Amygdala (tissue), 56 donors: ENCODE measurements at regions not wholly inside any gene's neighbourhood (a gene's known extent, or its start where the extent isn't known, plus 50 kb on each side); places are given as distances from the start of the nearest gene placed in this dataset.

Experiments
- DNase-seq, 56 donors: peaks; one replicate each; lab custom pipeline; 2025; lab: John Stamatoyannopoulos, UW

- DNase-seq: no peak
Observed at GRCh38 chr17:36727052-36727451, 125.7 kb downstream of the MRM1 start.

GRCh38 chr17:36727577-36727976 is 126.2 kb downstream of the MRM1 start:
- DNase-seq: no peak

DNA sequence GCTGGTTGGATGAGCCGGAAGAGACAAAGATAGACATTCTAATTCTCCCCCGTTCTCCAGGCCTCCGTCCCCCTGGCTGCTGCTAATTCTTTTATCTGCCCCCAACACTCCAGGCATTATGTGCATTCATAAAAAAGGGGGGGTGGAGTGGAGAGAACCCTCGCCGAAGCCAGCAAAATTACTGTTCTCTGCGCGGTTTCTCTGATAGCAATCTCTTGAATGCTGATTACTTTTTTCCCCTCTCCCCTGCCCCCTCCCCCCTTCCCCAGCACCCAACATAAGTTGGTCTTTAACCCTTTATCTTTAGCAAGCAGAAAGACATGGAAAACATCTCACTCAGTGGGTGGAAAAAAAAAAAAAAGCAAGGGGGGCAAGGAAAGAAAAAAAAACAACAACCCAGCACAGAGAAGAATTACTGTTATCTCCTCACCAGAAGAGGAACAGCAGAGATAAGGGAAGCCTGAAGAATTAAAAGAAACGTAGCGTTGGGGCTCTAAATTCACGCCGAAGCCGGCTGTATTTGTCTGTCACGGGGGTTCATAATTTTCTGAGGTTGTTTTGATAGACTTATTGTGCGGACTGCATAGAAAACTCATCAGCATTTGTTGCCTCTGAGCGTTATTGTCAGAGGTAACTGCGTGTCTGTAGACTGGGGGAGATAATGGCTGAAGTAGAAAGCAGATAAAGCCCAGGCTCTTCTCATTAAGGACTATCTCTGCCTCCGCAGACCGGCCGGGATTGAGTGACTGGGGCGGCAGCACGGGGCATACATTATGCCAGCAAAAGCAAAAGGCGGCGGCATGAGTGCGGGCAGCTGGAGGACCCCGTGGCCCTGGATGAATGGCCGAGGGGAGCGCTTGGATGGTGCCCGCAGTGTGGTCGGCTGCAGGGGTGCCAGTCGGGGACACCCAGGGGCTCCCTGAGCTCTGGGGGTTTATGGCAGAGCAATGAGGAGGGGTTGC is 126.9 kb downstream of the MRM1 start:
- DNase-seq: peak in 1 of 56 donors; percentile 2

DNA sequence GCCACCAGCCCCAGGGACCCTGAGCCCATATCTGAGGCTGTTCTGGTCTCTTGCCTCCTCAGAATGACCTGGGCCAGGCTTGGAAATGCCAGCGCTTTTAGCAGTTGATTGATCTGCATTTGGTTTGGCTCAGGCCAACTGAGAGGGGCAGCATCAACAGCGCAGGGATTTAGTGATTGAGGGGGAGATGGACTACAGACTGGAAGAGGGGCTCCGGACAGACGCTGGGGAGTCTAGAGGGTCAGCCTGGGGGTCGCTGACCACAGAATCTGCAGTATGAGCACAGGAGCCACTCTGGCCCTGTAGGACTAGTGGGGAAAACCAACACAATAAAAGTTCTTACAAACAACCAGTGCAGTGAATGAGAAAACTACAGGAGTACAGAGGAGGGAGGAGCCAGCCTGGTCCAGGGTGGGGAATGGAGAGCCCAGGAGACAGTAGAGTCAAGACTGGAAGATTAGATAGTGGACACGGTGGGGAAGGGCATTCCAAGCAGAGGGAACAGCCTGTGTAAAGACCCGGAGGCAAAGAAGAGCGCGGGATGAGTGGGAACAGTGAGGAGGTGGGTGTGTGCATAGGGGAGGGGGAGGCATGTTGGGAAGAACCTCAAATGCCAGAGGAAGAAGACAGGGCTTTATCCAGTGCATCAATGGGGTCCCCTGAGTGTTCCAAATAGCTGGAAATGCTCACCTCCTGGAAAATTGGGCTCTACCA is 128.9 kb downstream of the MRM1 start:
- no peak for DNase-seq

- no peak for DNase-seq
Observed at GRCh38 chr17:36730857-36731490, 129.6 kb downstream of the MRM1 start.

GRCh38 chr17:36731811-36732210 is 130.4 kb downstream of the MRM1 start:
- peak in 1 of 56 donors; percentile 7 for DNase-seq

- no peak for DNase-seq
Observed at GRCh38 chr17:36732351-36732750, 131.0 kb downstream of the MRM1 start.

DNA sequence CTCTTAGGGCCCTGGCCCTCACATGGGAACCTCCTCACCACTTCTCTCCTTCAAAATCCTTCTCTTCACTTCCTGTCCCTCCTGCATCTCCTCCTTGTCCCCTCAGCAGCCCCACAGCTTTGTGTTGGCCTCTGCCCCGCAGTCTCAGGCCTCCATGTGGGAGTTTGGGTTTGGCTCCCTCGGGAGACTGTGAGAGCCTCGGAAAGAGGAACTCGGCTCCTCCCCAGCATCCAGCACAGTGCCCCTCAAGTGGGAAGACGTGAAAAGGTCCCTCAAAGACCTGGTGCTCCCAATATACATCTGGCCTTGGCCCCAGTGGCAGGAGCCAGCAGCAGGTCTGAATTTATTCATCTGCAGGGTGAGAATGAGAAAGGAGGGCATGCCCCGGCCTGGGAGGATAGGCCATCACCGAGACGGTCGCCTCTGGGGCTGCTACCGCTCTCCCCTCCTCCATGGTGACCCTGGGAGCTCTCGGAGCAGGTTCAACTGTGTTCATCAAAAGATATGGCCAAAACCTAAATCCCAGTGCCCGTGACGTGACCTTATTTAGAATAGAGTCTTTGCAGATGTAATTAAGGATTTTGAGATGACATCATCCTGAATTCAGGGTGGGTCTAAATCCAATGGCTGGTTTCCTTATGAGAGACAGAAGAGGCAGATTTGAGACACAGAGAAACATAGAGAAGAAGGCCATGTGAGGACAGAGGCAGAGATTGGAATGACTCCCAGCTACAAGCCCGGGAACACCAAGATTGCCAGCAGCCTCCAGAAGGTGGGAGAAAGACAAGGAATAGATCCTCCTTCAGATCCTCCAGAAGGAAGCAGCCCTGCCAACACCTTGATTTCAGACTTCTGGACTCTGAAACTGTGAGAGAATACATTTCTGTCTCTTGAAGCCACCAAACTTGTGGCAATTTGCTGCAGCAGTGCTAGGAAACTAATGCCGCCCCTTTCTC is 135.1 kb downstream of the MRM1 start:
- peak in 11 of 56 donors; percentile 4 to 28 (median 12) for DNase-seq

DNA sequence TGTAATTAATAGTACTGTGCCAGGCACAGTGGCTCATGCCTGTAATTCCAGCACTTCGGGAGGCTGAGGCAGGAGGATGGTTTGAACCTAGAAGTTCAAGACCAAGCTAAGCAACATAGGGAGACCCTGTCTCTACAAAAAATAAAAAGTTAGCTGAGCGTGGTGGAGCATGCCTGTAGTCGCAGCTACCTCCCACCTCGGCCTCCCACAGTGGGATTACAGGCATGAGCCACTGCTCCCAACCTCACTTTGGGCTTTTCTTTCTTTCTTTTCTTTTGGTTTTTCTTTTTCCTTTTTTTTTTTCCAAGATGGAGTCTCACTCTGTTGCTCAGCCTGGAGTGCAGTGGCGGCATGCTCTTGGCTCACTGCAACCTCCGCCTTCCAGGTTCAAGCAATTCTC is 137.8 kb downstream of the MRM1 start:
- no peak for DNase-seq

DNA sequence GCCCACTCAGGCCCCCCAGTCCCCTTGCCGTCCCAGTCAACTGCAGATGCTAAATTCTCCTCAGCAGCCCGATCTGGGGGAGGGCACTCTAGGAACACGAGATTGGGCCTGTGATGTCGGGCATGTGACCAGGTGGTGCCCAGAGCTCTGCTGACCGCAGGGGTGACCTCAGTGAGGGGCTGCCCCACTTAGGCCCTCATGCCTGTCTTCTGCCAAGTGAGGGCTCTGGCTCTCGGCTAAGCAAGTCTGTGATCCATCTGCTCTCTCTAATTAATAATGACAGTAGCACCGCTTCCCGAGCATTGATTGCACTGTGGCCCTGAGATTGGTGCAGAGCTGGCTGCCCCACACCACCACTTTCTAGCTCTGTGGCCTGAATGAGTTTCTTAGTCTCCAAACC is 138.8 kb downstream of the MRM1 start:
- DNase-seq: no peak

DNA sequence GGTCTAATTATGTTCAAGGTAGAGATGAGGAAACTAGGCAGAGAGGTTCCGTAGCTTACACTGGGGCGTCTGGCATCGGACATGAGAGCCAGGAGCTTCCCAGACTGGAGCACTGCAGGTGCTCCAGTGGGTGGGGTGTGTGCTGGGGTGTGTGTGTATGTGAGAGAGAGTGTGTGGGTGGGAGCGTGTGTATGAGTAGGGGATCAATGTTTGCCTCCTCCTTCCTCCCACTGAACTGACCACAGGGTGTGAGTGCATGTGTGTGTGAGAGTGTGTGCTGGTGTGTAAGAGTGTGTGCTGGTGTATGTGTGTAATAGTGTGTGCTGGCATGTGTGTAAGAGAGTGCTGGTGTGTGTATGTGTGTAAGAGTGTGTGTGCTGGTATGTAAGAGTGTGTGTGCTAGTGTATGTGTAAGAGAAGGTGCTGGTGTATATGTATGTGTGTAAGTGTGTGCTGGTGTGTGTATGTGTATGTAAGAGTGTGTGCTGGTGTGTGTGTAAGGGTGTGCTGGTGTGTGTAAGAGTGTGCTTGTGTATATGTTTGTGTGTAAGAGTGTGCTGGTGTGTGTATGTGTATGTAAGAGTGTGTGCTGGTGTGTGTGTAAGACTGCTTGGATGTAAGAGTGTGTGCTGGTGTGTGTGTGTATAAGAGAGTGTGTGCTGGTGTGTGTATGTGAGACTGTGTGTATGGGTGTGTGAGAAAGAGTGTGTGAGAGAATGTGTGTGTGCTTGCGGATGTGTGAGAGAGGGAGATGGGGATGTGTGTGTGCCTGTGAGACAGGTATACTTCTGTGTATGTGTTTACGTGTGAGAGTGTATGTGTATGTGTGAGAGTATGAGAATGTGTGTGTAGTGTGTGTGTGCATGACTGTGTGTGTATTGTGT is 139.9 kb downstream of the MRM1 start:
- DNase-seq: no peak

DNA sequence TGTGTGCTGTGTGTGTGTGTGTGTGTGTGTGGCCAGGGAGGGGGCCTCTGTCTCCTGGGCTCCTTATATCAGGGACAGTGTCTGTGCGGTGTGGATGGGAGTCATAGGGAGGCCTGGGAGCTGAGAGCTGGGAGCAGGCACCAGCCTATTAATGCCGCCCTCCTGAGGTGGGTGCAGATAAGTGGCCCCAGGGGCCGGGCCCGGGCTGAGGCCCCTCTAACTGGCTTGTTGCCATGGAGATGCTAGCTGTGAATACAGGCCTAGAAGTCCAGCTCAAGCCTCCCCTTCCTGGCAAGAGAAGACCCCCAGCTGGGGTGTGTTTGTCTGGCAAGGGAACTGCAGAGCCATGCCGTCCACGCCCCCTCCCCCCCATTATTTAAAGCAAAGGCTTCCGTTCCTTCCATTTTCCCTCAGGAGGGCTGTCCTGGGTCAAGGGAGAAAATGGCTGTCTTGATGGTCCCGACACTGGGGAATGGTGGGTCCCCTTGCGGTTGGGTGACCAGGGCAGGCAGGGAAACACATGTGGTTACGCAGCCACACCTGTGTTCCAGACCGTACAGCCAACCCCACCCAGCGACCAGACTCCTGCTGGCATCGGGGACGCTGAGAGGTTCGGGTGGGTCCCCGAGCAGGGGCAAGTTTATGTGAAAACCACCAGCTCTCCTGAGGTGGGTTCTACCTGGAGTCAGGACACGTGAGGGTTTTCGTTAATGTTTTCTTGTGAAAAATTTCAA is 141.1 kb downstream of the MRM1 start:
- DNase-seq: no peak

DNA sequence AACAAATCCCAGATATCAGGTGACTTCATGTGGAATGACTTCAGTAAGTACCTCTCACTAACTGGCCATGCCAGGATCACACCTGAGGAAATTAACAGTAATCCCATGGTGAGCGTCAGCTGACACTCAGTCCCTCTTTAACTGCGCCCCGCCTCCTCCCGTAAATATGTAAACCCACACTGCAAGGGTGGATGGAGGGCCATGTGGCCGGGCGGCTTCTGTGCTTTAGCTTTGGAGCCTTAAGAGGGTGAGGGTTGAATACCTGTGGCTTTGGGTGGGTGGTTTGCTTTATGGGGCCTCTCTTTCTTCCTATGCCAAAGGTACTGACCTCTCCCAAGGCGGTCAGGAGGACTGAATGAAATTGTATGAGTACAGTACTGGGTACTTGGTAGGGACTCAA is 141.7 kb downstream of the MRM1 start:
- DNase-seq: no peak

DNA sequence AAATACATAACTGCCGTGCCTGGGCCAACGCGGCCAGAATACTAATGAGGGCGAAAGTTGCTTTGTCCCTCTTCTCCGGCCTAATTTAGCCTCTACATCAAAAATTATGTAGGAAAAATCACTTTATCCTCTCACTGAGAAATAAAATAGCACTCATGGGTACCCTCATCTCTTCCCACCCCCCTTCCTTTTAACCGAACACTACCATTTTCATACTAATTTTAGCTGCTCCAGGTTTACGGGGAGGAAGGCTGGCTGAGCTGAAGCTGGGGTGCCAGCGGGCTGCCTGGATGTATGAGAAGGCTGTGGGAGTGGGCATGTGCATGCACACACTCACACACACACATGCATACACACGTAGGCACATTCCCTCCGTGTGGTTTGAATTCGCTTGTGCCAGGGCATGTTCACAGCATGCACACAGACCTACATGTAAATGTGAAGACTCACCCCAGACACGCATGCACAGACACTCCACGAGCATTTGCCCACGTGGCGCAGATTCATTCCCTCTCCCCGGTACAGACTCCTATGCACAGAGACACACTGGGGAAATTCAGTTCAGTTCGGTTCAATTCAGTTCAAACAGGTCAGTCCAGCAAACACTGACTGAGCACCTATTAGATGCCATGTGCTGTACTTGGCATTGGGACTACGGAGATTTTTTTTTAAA is 145.1 kb downstream of the MRM1 start:
- DNase-seq: no peak

- no peak for DNase-seq
Observed at GRCh38 chr17:36747861-36748260, 146.5 kb downstream of the MRM1 start.

GRCh38 chr17:36748272-36748671 is 146.9 kb downstream of the MRM1 start:
- no peak for DNase-seq

DNA sequence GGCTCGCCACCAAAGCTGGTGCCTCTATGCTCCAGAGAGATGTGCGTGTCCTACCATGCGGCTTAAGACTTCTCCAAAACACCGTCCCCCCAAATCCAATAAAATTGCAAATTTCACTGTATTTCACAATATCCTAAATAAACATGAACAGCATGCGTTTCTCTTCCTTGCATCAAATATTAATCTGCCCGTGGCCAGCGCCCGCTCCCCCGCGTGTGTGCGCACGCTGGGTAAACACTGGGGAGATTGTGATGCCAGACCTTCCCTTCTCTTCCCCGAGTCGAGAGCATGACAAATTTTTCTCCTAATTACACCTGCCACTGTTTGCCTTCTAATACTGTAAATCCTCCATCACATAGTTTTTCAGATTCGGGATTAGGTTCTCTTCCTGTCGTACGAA is 148.1 kb downstream of the MRM1 start:
- DNase-seq: no peak
